Prostate gland (tissue), 2 donors: ENCODE measurements at regions not wholly inside any gene's neighbourhood (a gene's known extent, or its start where the extent isn't known, plus 50 kb on each side); places are given as distances from the start of the nearest gene placed in this dataset.

ENCODE experiments used
- DNase-seq: peaks from one replicate; pipeline ENCODE4 v3.0.0-alpha.2; 2019; ENCODE audit warnings: low spot score
- H3K27ac ChIP-seq, 2 donors: fragments of 200-600 bp; sonication (generic); 2 replicates each; pipeline ENCODE4 v1.5.1; 2017 to 2019
- H3K27me3 ChIP-seq: fragments of 200-600 bp; sonication (generic); replicated peaks from 2 replicates; pipeline ENCODE4 v1.5.1; 2019; ENCODE audit not compliant: insufficient read depth
- H3K36me3 ChIP-seq, 2 donors: fragments of 200-600 bp; sonication (generic); 1 replicate in 1 of 2; 2 replicates in 1 of 2; pipeline versions ENCODE4 v1.5.1 to v1.8.1; 2017 to 2019
- H3K4me1 ChIP-seq: fragments of 200-600 bp; sonication (generic); replicated peaks from 2 replicates; pipeline ENCODE4 v1.5.1; 2019
- H3K4me3 ChIP-seq, 2 donors: fragments of 200-600 bp; sonication (generic); 2 replicates each; pipeline ENCODE4 v1.5.1; 2017 to 2019
- H3K9me3 ChIP-seq: fragments of 200-600 bp; sonication (generic); 2 replicates; pipeline ENCODE4 v1.5.1; 2017
- POLR2A ChIP-seq: fragments of 450-650 bp; IDR thresholded peaks from one replicate; pipeline ENCODE4 v1.6.1; 2016; ENCODE audit warnings: antibody characterized with exemption, mild to moderate bottlenecking
- POLR2AphosphoS5 ChIP-seq: sonication (generic); formaldehyde crosslinking; IDR thresholded peaks from one replicate; pipeline ENCODE4 v1.6.1; 2017; ENCODE audit warnings: antibody characterized with exemption
- WGBS: methylation state at CpG from one replicate; pipeline ENCODE4 v1.1.5; 2018; 5-methylcytosine and 5-hydroxymethylcytosine counted together
- intact Hi-C: fragments of 100-400 bp; cut with DNase I; formaldehyde crosslinking; loops from one replicate; pipeline ENCODE4 v1.14.2; 2022
- TF ChIP-seq, protein P1 (sequence below), 4 experiments: fragments of 200-600 bp in 2 of 4; fragments of 450-650 bp in 2 of 4; sonication (generic) in 2 of 4; IDR thresholded peaks; 1 replicate in 3 of 4; 2 replicates in 1 of 4; pipeline ENCODE4 v1.5.1; 2016 to 2019; ENCODE audit warnings: antibody characterized with exemption in 4 of 4, mild to moderate bottlenecking in 2 of 4, moderate library complexity in 2 of 4

GRCh38 chr1:208603721-208604120 lies 359.5 kb upstream of the PLXNA2 start:
- Histone ChIP-seq H3K27me3 (no peaks in the 10 kb centered on the region), H3K27ac (no peak overlapping the region), H3K4me1 (no peaks in the 10 kb centered on the region), H3K4me3 (no peak overlapping the region), H3K9me3 (no peaks in the 10 kb centered on the region), H3K36me3 (no peaks in the 10 kb centered on the region)
- TF ChIP-seq POLR2A (no peak), POLR2AphosphoS5 (no peak)
- TF ChIP-seq, protein P1, sequence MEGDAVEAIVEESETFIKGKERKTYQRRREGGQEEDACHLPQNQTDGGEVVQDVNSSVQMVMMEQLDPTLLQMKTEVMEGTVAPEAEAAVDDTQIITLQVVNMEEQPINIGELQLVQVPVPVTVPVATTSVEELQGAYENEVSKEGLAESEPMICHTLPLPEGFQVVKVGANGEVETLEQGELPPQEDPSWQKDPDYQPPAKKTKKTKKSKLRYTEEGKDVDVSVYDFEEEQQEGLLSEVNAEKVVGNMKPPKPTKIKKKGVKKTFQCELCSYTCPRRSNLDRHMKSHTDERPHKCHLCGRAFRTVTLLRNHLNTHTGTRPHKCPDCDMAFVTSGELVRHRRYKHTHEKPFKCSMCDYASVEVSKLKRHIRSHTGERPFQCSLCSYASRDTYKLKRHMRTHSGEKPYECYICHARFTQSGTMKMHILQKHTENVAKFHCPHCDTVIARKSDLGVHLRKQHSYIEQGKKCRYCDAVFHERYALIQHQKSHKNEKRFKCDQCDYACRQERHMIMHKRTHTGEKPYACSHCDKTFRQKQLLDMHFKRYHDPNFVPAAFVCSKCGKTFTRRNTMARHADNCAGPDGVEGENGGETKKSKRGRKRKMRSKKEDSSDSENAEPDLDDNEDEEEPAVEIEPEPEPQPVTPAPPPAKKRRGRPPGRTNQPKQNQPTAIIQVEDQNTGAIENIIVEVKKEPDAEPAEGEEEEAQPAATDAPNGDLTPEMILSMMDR (IDR thresholded peaks at IDR 0.05): no peak
- DNase-seq: no peak
- intact Hi-C loops: no loop called here
- 71% methylated on average over 2 of the region's 2 CpGs for WGBS

DNA sequence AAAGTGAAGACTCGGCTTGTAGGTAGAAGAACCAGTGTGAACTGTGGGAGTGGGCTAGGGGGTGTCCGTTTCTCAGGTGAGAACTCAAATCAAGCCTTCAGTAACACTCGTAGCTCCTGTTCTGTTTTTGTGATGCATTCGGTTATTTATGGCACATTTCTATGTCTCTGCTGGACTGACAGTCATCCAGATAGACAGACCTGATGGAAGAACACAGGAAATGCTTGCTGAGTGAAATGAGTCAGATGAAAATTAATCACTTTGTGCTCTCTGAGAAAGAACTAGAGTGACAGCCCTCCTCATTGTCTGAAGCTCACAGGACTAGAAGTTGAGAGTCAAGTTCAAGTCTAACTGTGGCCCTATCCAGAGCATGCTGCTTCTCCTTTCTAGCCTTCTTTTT lies 360.1 kb upstream of the PLXNA2 start:
- no peak overlapping the region for H3K27ac ChIP-seq
- H3K27me3 ChIP-seq: no peaks in the 10 kb centered on the region
- intact Hi-C loops: no loop called here
- no peak for TF ChIP-seq POLR2AphosphoS5
- TF ChIP-seq, protein P1 (IDR thresholded peaks at IDR 0.05): no peak
- TF ChIP-seq POLR2A: no peak
- H3K4me1 ChIP-seq: no peaks in the 10 kb centered on the region
- no peak for DNase-seq
- WGBS: 64% methylated on average over 4 of the region's 4 CpGs
- H3K4me3 ChIP-seq: no peak overlapping the region
- no peaks in the 10 kb centered on the region for H3K9me3 ChIP-seq
- no peaks in the 10 kb centered on the region for H3K36me3 ChIP-seq

DNA sequence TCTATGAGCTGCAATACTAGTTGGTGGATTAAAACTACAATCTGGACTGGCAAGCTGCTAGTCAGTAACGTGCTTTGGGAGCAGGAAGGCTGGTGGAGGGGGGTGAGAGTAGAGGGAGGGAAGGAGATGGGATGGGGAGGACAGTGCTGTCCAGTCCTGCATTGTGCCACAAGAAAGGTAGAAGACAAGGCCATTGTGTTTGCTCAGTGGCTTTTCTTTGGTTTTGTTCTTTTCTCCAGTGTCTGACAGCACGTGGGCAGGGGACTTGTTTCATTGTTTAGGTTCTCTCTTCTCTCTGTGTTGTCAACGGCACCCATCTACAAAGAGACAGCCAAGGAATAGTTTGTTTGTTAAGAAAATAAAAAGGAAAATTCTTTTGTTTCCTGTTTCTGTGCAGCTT lies 362.8 kb upstream of the PLXNA2 start:
- H3K4me1 ChIP-seq: no peaks in the 10 kb centered on the region
- intact Hi-C loops: no loop called here
- WGBS: 28% methylated on average over 3 of the region's 3 CpGs
- H3K27ac ChIP-seq: no peak overlapping the region
- H3K27me3 ChIP-seq: no peaks in the 10 kb centered on the region
- no peaks in the 10 kb centered on the region for H3K36me3 ChIP-seq
- H3K4me3 ChIP-seq: no peak overlapping the region
- no peak for DNase-seq
- H3K9me3 ChIP-seq: no peaks in the 10 kb centered on the region
- TF ChIP-seq, protein P1 (IDR thresholded peaks at IDR 0.05): no peak
- TF ChIP-seq POLR2AphosphoS5: no peak
- no peak for TF ChIP-seq POLR2A

GRCh38 chr1:208607616-208608015 lies 363.4 kb upstream of the PLXNA2 start:
- H3K9me3 ChIP-seq: no peaks in the 10 kb centered on the region
- 48% methylated on average over 1 of the region's 1 CpG for WGBS
- intact Hi-C loops: no loop called here
- no peaks in the 10 kb centered on the region for H3K27me3 ChIP-seq
- no peaks in the 10 kb centered on the region for H3K4me1 ChIP-seq
- DNase-seq: no peak
- H3K36me3 ChIP-seq: no peaks in the 10 kb centered on the region
- TF ChIP-seq POLR2AphosphoS5 (no peak), POLR2A (no peak)
- TF ChIP-seq, protein P1 (IDR thresholded peaks at IDR 0.05): no peak
- no peak overlapping the region for H3K4me3 ChIP-seq
- no peak overlapping the region for H3K27ac ChIP-seq

- Histone ChIP-seq H3K4me3 (no peak overlapping the region), H3K27me3 (no peaks in the 10 kb centered on the region), H3K27ac (no peak overlapping the region), H3K4me1 (no peaks in the 10 kb centered on the region), H3K9me3 (no peaks in the 10 kb centered on the region), H3K36me3 (no peaks in the 10 kb centered on the region)
- 86% methylated on average over 2 of the region's 2 CpGs for WGBS
- DNase-seq: no peak
- TF ChIP-seq POLR2AphosphoS5 (no peak), POLR2A (no peak)
- TF ChIP-seq, protein P1 (IDR thresholded peaks at IDR 0.05): no peak
- intact Hi-C loops: no loop called here
These were observed 370.4 kb upstream of the PLXNA2 start for GRCh38 chr1:208614610-208615009.
